ENCODE measurements at regions not wholly inside any gene's neighbourhood (a gene's known extent, or its start where the extent isn't known, plus 50 kb on each side); places are given as distances from the start of the nearest gene placed in this dataset.

- TF ChIP-seq, protein P1, sequence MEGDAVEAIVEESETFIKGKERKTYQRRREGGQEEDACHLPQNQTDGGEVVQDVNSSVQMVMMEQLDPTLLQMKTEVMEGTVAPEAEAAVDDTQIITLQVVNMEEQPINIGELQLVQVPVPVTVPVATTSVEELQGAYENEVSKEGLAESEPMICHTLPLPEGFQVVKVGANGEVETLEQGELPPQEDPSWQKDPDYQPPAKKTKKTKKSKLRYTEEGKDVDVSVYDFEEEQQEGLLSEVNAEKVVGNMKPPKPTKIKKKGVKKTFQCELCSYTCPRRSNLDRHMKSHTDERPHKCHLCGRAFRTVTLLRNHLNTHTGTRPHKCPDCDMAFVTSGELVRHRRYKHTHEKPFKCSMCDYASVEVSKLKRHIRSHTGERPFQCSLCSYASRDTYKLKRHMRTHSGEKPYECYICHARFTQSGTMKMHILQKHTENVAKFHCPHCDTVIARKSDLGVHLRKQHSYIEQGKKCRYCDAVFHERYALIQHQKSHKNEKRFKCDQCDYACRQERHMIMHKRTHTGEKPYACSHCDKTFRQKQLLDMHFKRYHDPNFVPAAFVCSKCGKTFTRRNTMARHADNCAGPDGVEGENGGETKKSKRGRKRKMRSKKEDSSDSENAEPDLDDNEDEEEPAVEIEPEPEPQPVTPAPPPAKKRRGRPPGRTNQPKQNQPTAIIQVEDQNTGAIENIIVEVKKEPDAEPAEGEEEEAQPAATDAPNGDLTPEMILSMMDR (IDR thresholded peaks at IDR 0.05; ENCODE audit: low read depth, low read length, poor library complexity, severe bottlenecking), result no peak
- TF ChIP-seq EZH2phosphoT487 (IDR thresholded peaks at IDR 0.05; ENCODE audit: borderline replicate concordance, low read length), result no peak
These were observed 1983.5 kb upstream of the CELF4 start for GRCh38 chr18:39549144-39549543.

Data from DOHH2 (cell line).